CD4-positive, alpha-beta T cell (primary cell): ENCODE measurements at regions not wholly inside any gene's neighbourhood (a gene's known extent, or its start where the extent isn't known, plus 50 kb on each side); places are given as distances from the start of the nearest gene placed in this dataset.

Experiments used
- ATAC-seq: fragments of 200-7000 bp; cut with Tn5 transposase; one replicate; pipeline ENCODE4 v1.10.0; 2022; ENCODE audit warnings: mild to moderate bottlenecking; ENCODE audit not compliant: poor library complexity
- CTCF ChIA-PET: fragments of 350-600 bp; sonication (Branson Sonifier 250); formaldehyde crosslinking; loops from one replicate; lab custom pipeline; 2021; ENCODE audit warnings: antibody characterized with exemption, inconsistent platforms; lab: Charles Lee
- POLR2A ChIA-PET: fragments of 350-600 bp; sonication (Branson Sonifier 250); formaldehyde crosslinking; loops from one replicate; lab custom pipeline; 2021; ENCODE audit warnings: antibody characterized with exemption, inconsistent platforms; lab: Charles Lee
- DNase-seq, 14 experiments: peaks; one replicate each; pipeline ENCODE4 v3.0.0-alpha.2; 2013 to 2020; ENCODE audit warnings: mixed read lengths in 2 of 14
- H3K27ac ChIP-seq, 2 donors: one replicate each; pipeline versions ENCODE4 v1.5.1 to v1.7.0; 2013; ENCODE audit warnings: low read length in 2 of 2, low read depth in 1 of 2, mild to moderate bottlenecking in 1 of 2
- H3K27me3 ChIP-seq, 2 experiments: 1 replicate in 1 of 2; 2 replicates in 1 of 2; pipeline versions ENCODE4 v1.6.1 to v1.7.0; 2013; ENCODE audit warnings: low read length in 2 of 2, control low read depth in 1 of 2, mild to moderate bottlenecking in 1 of 2, moderate library complexity in 1 of 2; ENCODE audit not compliant: insufficient read depth in 2 of 2, control insufficient read depth in 1 of 2
- H3K36me3 ChIP-seq: one replicate; pipeline ENCODE4 v1.6.1; 2013; ENCODE audit warnings: low read length, control low read depth; ENCODE audit not compliant: insufficient read depth
- H3K4me1 ChIP-seq: one replicate; pipeline ENCODE4 v1.6.1; 2013; ENCODE audit warnings: low read length, control low read depth; ENCODE audit not compliant: insufficient read depth
- H3K4me3 ChIP-seq: one replicate; pipeline ENCODE4 v1.5.1; 2013; ENCODE audit warnings: mild to moderate bottlenecking, low read length, moderate library complexity
- H3K9me3 ChIP-seq, 2 experiments: 1 replicate in 1 of 2; 2 replicates in 1 of 2; pipeline versions ENCODE4 v1.6.1 to v1.7.0; 2013; ENCODE audit warnings: low read length in 2 of 2, mild to moderate bottlenecking in 2 of 2, control low read depth in 1 of 2, moderate library complexity in 1 of 2; ENCODE audit not compliant: control insufficient read depth in 1 of 2, insufficient read depth in 1 of 2
- H3K27ac Mint-ChIP-seq: one replicate; pipeline ENCODE4 v1.8.0; 2020; ENCODE audit warnings: mixed read lengths
- H3K27me3 Mint-ChIP-seq: one replicate; pipeline ENCODE4 v1.8.0; 2021; ENCODE audit warnings: mixed read lengths
- H3K36me3 Mint-ChIP-seq: one replicate; pipeline ENCODE4 v1.8.0; 2021; ENCODE audit warnings: low read depth, mixed read lengths
- H3K4me1 Mint-ChIP-seq: one replicate; pipeline ENCODE4 v1.8.0; 2021; ENCODE audit warnings: low read depth, mixed read lengths
- H3K4me3 Mint-ChIP-seq: one replicate; pipeline ENCODE4 v1.8.0; 2020; ENCODE audit warnings: mild to moderate bottlenecking, mixed read lengths
- H3K9me3 Mint-ChIP-seq: one replicate; pipeline ENCODE4 v1.8.0; 2020; ENCODE audit warnings: mixed read lengths
- CTCF ChIP-seq: fragments of 200-600 bp; IDR thresholded peaks from one replicate; pipeline ENCODE4 v1.8.0; 2022; ENCODE audit warnings: antibody characterized with exemption, mild to moderate bottlenecking
- intact Hi-C, 2 experiments: fragments of 100-400 bp; cut with DNase I in 1 of 2; cut with micrococcal nuclease in 1 of 2; formaldehyde crosslinking; loops; one replicate each; pipeline versions ENCODE4 v1.15.1 to v1.9.0; 2023 to 2025; cut with DNase I, micrococcal nuclease

GRCh38 chr10:62661143-62661542 is 143.4 kb upstream of the ADO start:
- intact Hi-C loops = no loop called here
- no peak overlapping the region for H3K4me3 Mint-ChIP-seq
- no peaks in the 10 kb centered on the region for H3K27me3 ChIP-seq
- ChIA-PET CTCF (no interaction called here), POLR2A (no interaction called here)
- H3K4me1 ChIP-seq = no peaks in the 10 kb centered on the region
- ATAC-seq (no peak), DNase-seq (no peak)
- no peak for TF ChIP-seq CTCF
- H3K27me3 Mint-ChIP-seq = no peaks in the 10 kb centered on the region
- H3K36me3 Mint-ChIP-seq = no peaks in the 10 kb centered on the region
- no peaks in the 10 kb centered on the region for H3K36me3 ChIP-seq
- H3K9me3 Mint-ChIP-seq = no peaks in the 10 kb centered on the region
- H3K4me3 ChIP-seq = no peak overlapping the region
- no peaks in the 10 kb centered on the region for H3K4me1 Mint-ChIP-seq
- no peak overlapping the region for H3K27ac Mint-ChIP-seq
- no peak overlapping the region for H3K27ac ChIP-seq
- no peaks in the 10 kb centered on the region for H3K9me3 ChIP-seq

- H3K9me3 Mint-ChIP-seq = no peaks in the 10 kb centered on the region
- no peak overlapping the region for H3K4me3 Mint-ChIP-seq
- Histone ChIP-seq H3K9me3 (no peaks in the 10 kb centered on the region), H3K27ac (no peak overlapping the region), H3K4me3 (no peak overlapping the region), H3K4me1 (no peaks in the 10 kb centered on the region), H3K27me3 (no peaks in the 10 kb centered on the region), H3K36me3 (no peaks in the 10 kb centered on the region)
- H3K36me3 Mint-ChIP-seq = no peaks in the 10 kb centered on the region
- H3K27ac Mint-ChIP-seq = no peak overlapping the region
- ATAC-seq (no peak), DNase-seq (no peak)
- intact Hi-C loops = no loop called here
- ChIA-PET CTCF (no interaction called here), POLR2A (interaction anchor here (0.7 kb wide), 1 partner anchor 24 kb away, joined by 3 read pairs; no protein-coding TSS in a partner anchor)
- no peaks in the 10 kb centered on the region for H3K4me1 Mint-ChIP-seq
- H3K27me3 Mint-ChIP-seq = no peaks in the 10 kb centered on the region
- TF ChIP-seq CTCF = no peak
Observed at GRCh38 chr10:62662486-62662885, 142.0 kb upstream of the ADO start.

DNA sequence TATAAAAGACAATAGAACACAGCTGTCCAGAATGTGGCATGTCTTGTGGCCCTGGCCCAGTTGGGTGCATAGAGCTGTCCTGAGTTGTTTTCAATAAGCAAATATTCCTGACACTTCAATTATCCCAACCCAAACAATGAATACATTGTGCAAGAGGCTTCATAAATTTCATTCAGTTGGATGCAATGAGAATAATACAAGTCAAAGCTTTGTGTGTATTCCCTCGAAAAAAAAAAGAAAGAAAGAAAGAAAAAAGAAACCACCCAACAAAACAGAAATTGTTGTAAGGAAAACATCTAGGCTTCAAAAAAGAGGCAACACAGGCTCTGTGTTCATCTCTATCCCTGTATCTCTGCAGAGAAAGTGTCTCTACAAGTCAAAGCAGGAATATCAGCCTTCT is 138.7 kb upstream of the ADO start:
- H3K27ac ChIP-seq = no peak overlapping the region
- H3K27me3 ChIP-seq = no peaks in the 10 kb centered on the region
- no peaks in the 10 kb centered on the region for H3K36me3 ChIP-seq
- no peaks in the 10 kb centered on the region for H3K36me3 Mint-ChIP-seq
- H3K27me3 Mint-ChIP-seq = no peaks in the 10 kb centered on the region
- H3K27ac Mint-ChIP-seq = no peak overlapping the region
- no peaks in the 10 kb centered on the region for H3K9me3 ChIP-seq
- no peak overlapping the region for H3K4me3 Mint-ChIP-seq
- CTCF ChIA-PET = no interaction called here
- POLR2A ChIA-PET = no interaction called here
- no peak overlapping the region for H3K4me3 ChIP-seq
- no peak for ATAC-seq
- no peak for TF ChIP-seq CTCF
- no peaks in the 10 kb centered on the region for H3K4me1 Mint-ChIP-seq
- H3K9me3 Mint-ChIP-seq = no peaks in the 10 kb centered on the region
- no peaks in the 10 kb centered on the region for H3K4me1 ChIP-seq
- DNase-seq = no peak
- intact Hi-C loops = no loop called here
